HCEC 1CT (cell line): ENCODE measurements at regions not wholly inside any gene's neighbourhood (a gene's known extent, or its start where the extent isn't known, plus 50 kb on each side); places are given as distances from the start of the nearest gene placed in this dataset.

Experiments used
- DNase-seq: peaks from one replicate; pipeline ENCODE4 v3.0.0-alpha.2; 2017

DNA sequence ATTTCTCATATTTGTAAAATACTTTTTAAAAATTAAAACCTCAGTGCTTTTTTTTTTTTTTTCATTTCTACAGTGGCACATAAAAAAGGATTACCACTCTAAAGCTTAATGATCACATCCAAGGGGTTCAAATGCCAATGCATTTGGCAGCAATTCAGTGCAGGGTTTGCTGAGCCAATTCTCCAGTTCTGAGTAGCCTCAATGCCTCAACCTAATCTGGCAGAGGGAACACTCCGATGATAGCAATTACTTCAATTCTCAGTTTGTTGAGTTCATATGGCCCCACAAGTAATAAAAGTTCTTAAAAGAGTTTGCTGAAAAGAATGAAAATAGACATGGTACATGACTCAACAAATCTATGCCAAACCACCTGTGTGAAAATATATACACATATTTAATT is 79.3 kb upstream of the RBMS3 start:
- peak; percentile 13 for DNase-seq

DNA sequence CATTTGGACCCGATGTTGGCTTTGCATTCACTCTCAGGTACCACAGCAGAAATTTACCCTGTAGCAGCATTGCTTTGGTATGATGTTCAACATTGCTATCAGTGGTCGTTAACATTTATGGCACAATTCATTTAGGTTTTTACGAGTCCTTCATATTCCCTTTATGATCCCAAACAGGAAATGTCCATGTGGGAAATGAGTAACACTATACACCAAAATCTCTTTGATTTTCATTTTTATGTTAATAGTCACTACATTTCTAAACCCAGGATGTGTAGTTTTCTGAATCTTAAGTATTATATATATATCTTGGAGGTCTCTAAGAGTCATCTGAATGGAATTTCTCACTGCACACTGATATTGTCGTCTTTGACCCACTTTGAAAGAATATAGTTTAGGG is 78.5 kb upstream of the RBMS3 start:
- peak; percentile 91 for DNase-seq

GRCh38 chr3:29203851-29204250 is 77.0 kb upstream of the RBMS3 start:
- peak; percentile 50 for DNase-seq

- no peak for DNase-seq
These were observed 73.4 kb upstream of the RBMS3 start for GRCh38 chr3:29207427-29207826.

DNA sequence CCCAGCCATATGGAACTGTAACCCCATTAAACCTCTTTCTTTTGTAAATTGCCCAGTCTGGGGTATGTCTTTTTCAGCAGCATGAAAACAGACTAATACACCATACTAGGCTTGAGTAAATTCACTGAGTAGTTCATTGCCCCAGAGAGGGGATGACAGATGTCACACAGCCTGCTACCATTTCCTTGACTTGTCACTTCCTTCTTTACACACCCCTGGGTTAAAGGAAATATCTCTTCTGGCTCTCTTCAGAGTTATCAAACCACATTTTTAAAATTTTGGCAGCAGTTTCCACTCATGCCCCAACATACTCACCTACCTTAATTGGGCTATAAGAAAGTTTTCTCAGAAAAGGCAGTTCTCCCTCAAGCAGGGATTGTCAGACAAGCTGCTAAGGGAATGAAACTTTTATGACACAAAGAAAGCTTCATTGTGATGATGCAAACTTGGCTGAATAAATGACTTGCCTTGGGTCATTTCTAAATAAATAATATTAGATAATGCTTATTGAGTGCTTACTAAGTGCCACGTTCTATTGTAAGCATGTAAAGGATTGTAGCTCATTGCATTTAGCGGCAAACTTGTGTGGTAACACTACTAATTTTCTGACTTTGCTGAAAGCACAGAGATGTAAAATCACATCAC is 68.0 kb upstream of the RBMS3 start:
- DNase-seq, result no peak

DNA sequence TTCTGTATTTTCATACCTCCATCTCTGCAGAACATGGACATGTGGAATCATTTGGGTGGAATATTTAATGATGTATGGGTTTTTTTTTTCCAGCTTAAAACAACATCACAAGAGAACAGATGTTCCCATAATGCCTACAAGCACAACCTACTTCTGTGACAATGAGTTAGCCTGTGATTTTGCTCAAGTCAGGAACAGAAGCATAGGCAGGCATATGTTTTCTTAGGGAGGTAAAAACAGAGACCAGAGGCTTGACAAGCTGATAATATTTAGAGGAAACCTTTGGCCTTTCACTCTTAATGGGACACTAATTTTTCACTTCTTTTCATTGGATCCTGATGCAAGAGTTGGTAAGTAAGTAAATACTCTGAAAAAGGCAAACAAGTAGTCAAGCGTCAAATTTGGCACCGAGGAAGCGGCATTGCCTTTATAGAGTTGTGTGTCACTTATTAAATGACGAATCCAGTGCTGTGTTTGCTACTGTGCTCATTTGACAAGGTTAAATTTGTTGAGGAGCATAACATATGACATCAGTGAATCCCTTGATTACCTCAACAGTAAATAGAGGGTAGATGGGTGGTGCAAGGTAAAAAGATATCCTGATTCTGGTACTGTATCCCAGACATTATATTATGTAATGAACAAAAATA is 66.7 kb upstream of the RBMS3 start:
- DNase-seq, result no peak

DNA sequence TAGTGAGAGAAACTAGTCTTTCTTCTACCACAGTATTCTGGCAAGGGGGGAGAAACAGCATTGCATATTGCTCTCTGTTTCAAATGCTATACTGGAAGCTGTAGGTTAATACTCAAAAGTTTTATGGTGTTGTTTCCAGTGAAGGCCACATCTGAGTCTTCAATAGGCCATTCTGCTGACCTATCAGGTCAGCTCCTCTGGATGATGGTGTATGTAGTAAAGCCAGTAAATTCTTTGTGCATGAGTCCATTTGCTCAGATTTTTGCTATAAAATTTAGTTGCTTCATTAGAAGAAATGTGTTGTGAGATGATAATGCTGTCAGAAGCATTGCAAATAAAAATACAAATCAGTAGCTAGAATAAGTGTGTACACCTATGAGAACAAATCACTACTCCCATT is 64.9 kb upstream of the RBMS3 start:
- peak; percentile 61 for DNase-seq

GRCh38 chr3:29226706-29227105 is 54.2 kb upstream of the RBMS3 start:
- no peak for DNase-seq

- DNase-seq, result no peak
These were observed 53.6 kb upstream of the RBMS3 start for GRCh38 chr3:29227307-29227706.
